Endodermal cell (in vitro differentiated cells): ENCODE measurements at regions not wholly inside any gene's neighbourhood (a gene's known extent, or its start where the extent isn't known, plus 50 kb on each side); places are given as distances from the start of the nearest gene placed in this dataset.

Experiments
- DNase-seq: peaks from one replicate; pipeline ENCODE4 v3.0.0-alpha.2; 2017
- H3K27ac ChIP-seq: 2 replicates; pipeline ENCODE4 v1.5.1; 2013; ENCODE audit warnings: mild to moderate bottlenecking, low read depth, low read length, moderate library complexity
- H3K27me3 ChIP-seq: 2 replicates; pipeline ENCODE4 v1.6.1; 2013; ENCODE audit warnings: mild to moderate bottlenecking, low read length, moderate library complexity; ENCODE audit not compliant: insufficient read depth, control insufficient read depth, poor library complexity, severe bottlenecking
- H3K36me3 ChIP-seq: 2 replicates; pipeline ENCODE4 v1.7.0; 2013; ENCODE audit warnings: mild to moderate bottlenecking, low read length, moderate library complexity; ENCODE audit not compliant: control insufficient read depth, insufficient read depth
- H3K4me1 ChIP-seq: one replicate; pipeline ENCODE4 v1.7.0; 2013; ENCODE audit warnings: low read length; ENCODE audit not compliant: control insufficient read depth, insufficient read depth
- H3K4me3 ChIP-seq: 2 replicates; pipeline ENCODE4 v1.5.1; 2013; ENCODE audit warnings: mild to moderate bottlenecking, low read length, moderate library complexity
- H3K9ac ChIP-seq: 2 replicates; pipeline ENCODE4 v1.6.1; 2013; ENCODE audit warnings: mild to moderate bottlenecking, low read length, moderate library complexity; ENCODE audit not compliant: poor library complexity, severe bottlenecking; ENCODE audit errors: extremely low read depth
- H3K9me3 ChIP-seq: 2 replicates; pipeline ENCODE4 v1.6.1; 2013; ENCODE audit warnings: mild to moderate bottlenecking, low read length, moderate library complexity; ENCODE audit not compliant: control insufficient read depth
- H3K27ac Mint-ChIP-seq: 2 replicates; pipeline ENCODE4 v1.8.0; 2020; ENCODE audit warnings: mixed read lengths
- H3K27me3 Mint-ChIP-seq: 2 replicates; pipeline ENCODE4 v1.8.0; 2021; ENCODE audit warnings: mild to moderate bottlenecking, mixed read lengths; ENCODE audit not compliant: insufficient read depth
- H3K36me3 Mint-ChIP-seq: 2 replicates; pipeline ENCODE4 v1.8.0; 2020; ENCODE audit warnings: low read depth, mixed read lengths
- H3K4me1 Mint-ChIP-seq: 2 replicates; pipeline ENCODE4 v1.8.0; 2020; ENCODE audit warnings: mixed read lengths
- H3K4me3 Mint-ChIP-seq: 2 replicates; pipeline ENCODE4 v1.8.0; 2020; ENCODE audit warnings: mild to moderate bottlenecking, moderate library complexity, mixed read lengths
- H3K9me3 Mint-ChIP-seq: 2 replicates; pipeline ENCODE4 v1.8.0; 2020; ENCODE audit warnings: mild to moderate bottlenecking, mixed read lengths
- CTCF ChIP-seq: fragments of 200-600 bp; sonication (generic); conservative IDR thresholded peaks from 2 replicates; pipeline ENCODE4 v1.5.0; 2021; ENCODE audit warnings: antibody characterized with exemption, mild to moderate bottlenecking
- WGBS, 2 experiments: methylation state at CpG; one replicate each; pipeline versions ENCODE4 v1.1.5 to v1.1.7; 2013; ENCODE audit warnings: missing lambda C conversion rate in 2 of 2, mixed read lengths in 1 of 2; ENCODE audit not compliant: insufficient coverage in 1 of 2, insufficient read length in 1 of 2; 5-methylcytosine and 5-hydroxymethylcytosine counted together

GRCh38 chr2:217615171-217615570 lies 387.6 kb downstream of the TNS1 start:
- H3K9ac ChIP-seq: no peak overlapping the region
- H3K27ac Mint-ChIP-seq: no peak overlapping the region
- no peaks in the 10 kb centered on the region for H3K9me3 ChIP-seq
- H3K4me3 Mint-ChIP-seq: no peak overlapping the region
- 81% methylated on average over 1 of the region's 1 CpG; no CpG with 5 or more reads in 1 of the 2 experiments for WGBS, 2 experiments
- no peaks in the 10 kb centered on the region for H3K9me3 Mint-ChIP-seq
- H3K4me1 ChIP-seq: peaks cover 3% of the 10 kb centered on the region
- no peak overlapping the region for H3K4me3 ChIP-seq
- no peak for DNase-seq
- H3K27ac ChIP-seq: no peak overlapping the region
- H3K27me3 Mint-ChIP-seq: peaks cover 2% of the 10 kb centered on the region
- no peaks in the 10 kb centered on the region for H3K36me3 ChIP-seq
- H3K4me1 Mint-ChIP-seq: peaks cover 13% of the 10 kb centered on the region
- no peaks in the 10 kb centered on the region for H3K36me3 Mint-ChIP-seq
- H3K27me3 ChIP-seq: no peaks in the 10 kb centered on the region
- no peak for TF ChIP-seq CTCF

GRCh38 chr2:217614498-217614897 lies 388.3 kb downstream of the TNS1 start:
- 96% methylated on average over 3 of the region's 3 CpGs for WGBS, 2 experiments
- no peaks in the 10 kb centered on the region for H3K9me3 Mint-ChIP-seq

GRCh38 chr2:217614096-217614495 lies 388.7 kb downstream of the TNS1 start:
- peaks cover 2% of the 10 kb centered on the region for H3K27me3 Mint-ChIP-seq
- Histone ChIP-seq H3K9me3 (no peaks in the 10 kb centered on the region), H3K27ac (no peak overlapping the region), H3K9ac (no peak overlapping the region), H3K27me3 (no peaks in the 10 kb centered on the region), H3K4me1 (peaks cover 3% of the 10 kb centered on the region), H3K4me3 (no peak overlapping the region), H3K36me3 (no peaks in the 10 kb centered on the region)
- no peaks in the 10 kb centered on the region for H3K36me3 Mint-ChIP-seq
- no peak overlapping the region for H3K4me3 Mint-ChIP-seq
- no peaks in the 10 kb centered on the region for H3K9me3 Mint-ChIP-seq
- H3K4me1 Mint-ChIP-seq: peaks cover 21% of the 10 kb centered on the region
- WGBS, 2 experiments: 98% methylated on average over 3 of the region's 4 CpGs; no CpG with 5 or more reads in 1 of the 2 experiments
- TF ChIP-seq CTCF: no peak
- no peak overlapping the region for H3K27ac Mint-ChIP-seq
- no peak for DNase-seq

More at GRCh38 chr2:217614498-217614897, 388.3 kb downstream of the TNS1 start:
- Histone ChIP-seq H3K27me3 (no peaks in the 10 kb centered on the region), H3K4me1 (peaks cover 3% of the 10 kb centered on the region), H3K27ac (no peak overlapping the region), H3K36me3 (no peaks in the 10 kb centered on the region), H3K9me3 (no peaks in the 10 kb centered on the region), H3K4me3 (no peak overlapping the region), H3K9ac (no peak overlapping the region)
- peaks cover 20% of the 10 kb centered on the region for H3K4me1 Mint-ChIP-seq
- H3K27ac Mint-ChIP-seq: no peak overlapping the region
- peaks cover 2% of the 10 kb centered on the region for H3K27me3 Mint-ChIP-seq
- no peak overlapping the region for H3K4me3 Mint-ChIP-seq
- H3K36me3 Mint-ChIP-seq: no peaks in the 10 kb centered on the region
- no peak for TF ChIP-seq CTCF
- DNase-seq: no peak
